ENCODE measurements at regions not wholly inside any gene's neighbourhood (a gene's known extent, or its start where the extent isn't known, plus 50 kb on each side); places are given as distances from the start of the nearest gene placed in this dataset.
"Not testable (repeated sequence)": the region's sequence is repeated elsewhere in the genome, so short reads cannot be mapped to it uniquely, and the experiment has no call there.

- no peak for FAIRE-seq
- no peak for DNase-seq (ENCODE audit: extremely low spot score, insufficient read length, low read depth)
Measured at GRCh38 chr9:33687779-33688178, 107.6 kb upstream of the PRSS3 start.

- FAIRE-seq (no peak), DNase-seq (ENCODE audit: extremely low spot score, insufficient read length, low read depth) (no peak)
Measured at GRCh38 chr9:33690143-33690933, 105.0 kb upstream of the PRSS3 start.

DNA sequence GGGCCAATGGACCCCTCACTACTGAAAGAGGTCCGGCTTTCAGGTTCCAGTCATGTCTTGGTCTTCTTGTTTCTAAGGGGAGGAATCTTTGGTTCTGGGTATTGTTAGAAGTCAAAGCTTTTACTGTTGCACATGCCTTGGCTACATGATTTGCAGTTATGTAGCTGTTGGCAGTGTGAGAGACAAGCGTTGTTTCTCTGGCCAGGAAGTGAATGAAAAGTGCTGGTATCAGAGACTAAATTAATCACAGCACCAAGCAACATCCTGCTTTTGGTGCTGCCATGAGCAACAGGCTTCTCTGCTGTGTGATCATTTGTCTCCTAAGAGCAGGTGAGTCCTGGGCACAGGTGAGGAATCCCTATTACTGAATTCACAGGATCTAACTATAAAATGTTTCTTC lies 100.1 kb upstream of the PRSS3 start:
- FAIRE-seq (no peak), DNase-seq (ENCODE audit: extremely low spot score, insufficient read length, low read depth) (no peak)

- no peak for FAIRE-seq
Measured at GRCh38 chr9:33695856-33696255, 99.5 kb upstream of the PRSS3 start.

DNA sequence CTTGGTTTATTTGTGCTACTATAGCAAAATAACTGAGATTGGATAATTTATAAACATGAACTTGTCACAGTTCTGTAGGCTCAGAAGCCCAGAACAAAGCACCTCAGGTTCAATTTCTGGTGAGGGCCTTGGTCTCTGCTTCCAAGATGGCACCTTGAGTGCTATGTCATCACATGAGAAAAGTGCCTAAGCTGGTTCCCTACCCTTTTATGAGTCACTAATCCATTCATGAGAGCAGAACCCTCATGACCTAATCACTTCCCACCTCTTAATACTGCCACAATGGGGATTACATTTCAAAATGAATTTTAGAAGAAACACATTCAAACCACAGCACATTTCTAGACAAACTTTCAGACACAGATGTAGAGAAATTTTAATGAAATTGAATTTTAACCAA lies 98.2 kb upstream of the PRSS3 start:
- peak; percentile 9 for FAIRE-seq
- no peak for DNase-seq (ENCODE audit: extremely low spot score, insufficient read length, low read depth)

More at GRCh38 chr9:33695856-33696255, 99.5 kb upstream of the PRSS3 start:
- no peak for DNase-seq (ENCODE audit: extremely low spot score, insufficient read length, low read depth)

DNA sequence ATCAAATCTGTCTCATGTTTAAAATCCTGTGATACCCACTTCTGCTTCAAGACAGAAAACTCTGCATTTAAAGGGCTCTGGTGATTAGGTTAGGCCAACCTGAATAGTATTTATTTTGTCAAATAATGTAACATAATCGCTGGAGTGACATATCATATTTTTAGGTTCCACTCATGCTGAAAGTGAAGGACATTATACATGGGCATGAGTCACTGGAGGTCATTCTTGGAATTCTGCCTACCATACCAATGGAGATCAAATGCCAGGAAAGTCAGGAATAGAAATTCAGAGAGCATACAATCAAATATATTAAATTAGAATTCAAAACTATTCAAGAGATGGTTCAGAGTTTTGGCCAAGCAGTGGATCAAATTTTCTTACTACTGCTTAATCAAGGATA lies 97.1 kb upstream of the PRSS3 start:
- FAIRE-seq (no peak), DNase-seq (ENCODE audit: extremely low spot score, insufficient read length, low read depth) (no peak)

- not testable (repeated sequence) for FAIRE-seq; DNase-seq (ENCODE audit: extremely low spot score, insufficient read length, low read depth)
Measured at GRCh38 chr9:33700940-33701339, 94.4 kb upstream of the PRSS3 start.

DNA sequence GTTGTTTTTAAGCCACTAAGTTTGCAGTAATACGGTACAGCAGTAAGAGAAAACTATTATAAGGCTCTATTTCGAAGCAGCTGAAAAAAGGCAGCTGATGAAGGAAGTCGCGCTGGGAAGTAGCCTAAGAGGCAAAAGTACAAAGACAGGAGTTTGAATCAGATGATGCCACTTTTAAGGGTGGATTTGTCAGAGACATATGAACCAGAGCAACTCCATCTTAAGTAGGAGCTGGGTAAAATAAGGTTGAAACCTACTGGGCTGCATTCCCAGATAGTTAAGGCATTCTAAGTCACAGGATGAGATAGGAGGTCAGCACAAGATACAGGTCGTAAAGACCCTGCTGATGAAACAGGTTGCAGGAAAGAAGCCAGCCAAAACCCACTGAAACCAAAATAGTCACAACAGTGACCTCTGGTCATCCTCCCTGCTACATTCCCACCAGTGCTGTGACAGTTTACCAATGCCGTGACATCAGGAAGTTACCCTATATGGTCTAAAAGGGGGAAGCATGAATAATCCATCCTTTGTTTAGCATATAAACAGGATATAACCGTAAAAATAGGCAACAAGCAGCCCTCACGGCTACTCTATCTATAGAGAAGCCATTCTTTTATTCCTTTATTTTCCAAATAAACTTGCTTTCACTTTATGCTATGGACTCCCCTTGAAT lies 91.8 kb upstream of the PRSS3 start:
- DNase-seq (ENCODE audit: extremely low spot score, insufficient read length, low read depth) = no peak
- FAIRE-seq = no peak

- not testable (repeated sequence) for DNase-seq (ENCODE audit: extremely low spot score, insufficient read length, low read depth); FAIRE-seq
Measured at GRCh38 chr9:33705440-33705839, 89.9 kb upstream of the PRSS3 start.

DNA sequence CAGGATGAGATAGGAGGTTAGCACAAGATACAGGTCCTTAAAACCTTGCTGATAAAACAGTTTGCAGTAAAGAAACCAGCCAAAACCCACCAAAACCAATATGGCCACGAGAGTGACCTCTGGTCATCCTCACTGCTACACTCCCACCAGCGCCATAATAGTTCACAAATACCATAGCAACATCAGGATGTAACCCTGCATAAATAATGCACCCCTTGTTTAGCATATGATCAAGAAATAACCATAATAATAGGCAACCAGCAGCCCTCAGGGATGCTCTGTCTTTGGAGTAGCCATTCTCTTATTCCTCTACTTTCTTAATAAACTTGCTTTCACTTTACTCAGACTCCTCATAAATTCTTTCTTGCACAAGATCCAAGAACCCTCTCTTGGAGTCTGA lies 86.9 kb upstream of the PRSS3 start:
- DNase-seq (ENCODE audit: extremely low spot score, insufficient read length, low read depth) (no peak), FAIRE-seq (no peak)

- FAIRE-seq = no peak
- no peak for DNase-seq (ENCODE audit: extremely low spot score, insufficient read length, low read depth)
Measured at GRCh38 chr9:33709269-33709668, 86.1 kb upstream of the PRSS3 start.

- not testable (repeated sequence) for FAIRE-seq; DNase-seq (ENCODE audit: extremely low spot score, insufficient read length, low read depth)
Measured at GRCh38 chr9:33711418-33711817, 83.9 kb upstream of the PRSS3 start.

DNA sequence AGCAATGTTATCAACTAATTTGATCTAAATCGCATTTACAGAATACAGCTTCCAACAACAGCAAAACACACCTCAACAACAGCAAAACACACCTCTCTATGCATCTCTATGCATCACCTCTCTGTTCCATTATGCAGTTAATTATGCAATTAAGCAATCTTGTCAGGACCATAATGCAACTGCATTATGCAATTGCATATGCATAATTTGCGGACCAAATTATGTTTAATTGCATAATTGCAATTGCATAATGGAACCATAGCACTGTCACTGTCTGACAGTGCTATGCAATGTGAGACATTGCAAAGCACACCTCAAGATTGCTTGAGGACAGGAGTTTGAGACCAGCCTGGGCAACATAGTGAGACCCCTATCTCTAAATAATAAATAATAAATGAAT lies 80.4 kb upstream of the PRSS3 start:
- no peak for DNase-seq (ENCODE audit: extremely low spot score, insufficient read length, low read depth)
- FAIRE-seq = no peak

DNA sequence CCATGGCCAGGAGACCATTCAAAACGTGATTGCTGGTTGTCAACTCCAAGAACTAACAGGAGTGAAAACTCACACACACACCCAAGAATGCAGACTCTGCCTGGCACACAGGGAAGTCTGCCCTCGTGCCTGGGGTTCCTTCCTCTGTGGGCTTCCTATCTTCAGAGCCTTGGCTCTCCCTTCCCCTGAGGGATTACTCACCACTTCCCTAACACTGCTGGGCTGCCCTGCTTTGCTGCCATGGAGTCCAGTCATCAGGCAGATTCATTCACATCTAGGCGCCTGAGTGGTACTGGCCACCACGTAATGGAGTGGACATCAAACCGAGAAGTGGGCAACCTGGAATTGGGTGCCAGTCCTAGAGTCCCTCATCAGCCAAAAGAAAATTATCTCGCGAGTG lies 76.4 kb upstream of the PRSS3 start:
- no peak for FAIRE-seq
- no peak for DNase-seq (ENCODE audit: extremely low spot score, insufficient read length, low read depth)

GRCh38 chr9:33719581-33720374 lies 75.6 kb upstream of the PRSS3 start:
- DNase-seq (ENCODE audit: extremely low spot score, insufficient read length, low read depth) (no peak), FAIRE-seq (peak; percentile 18)

DNA sequence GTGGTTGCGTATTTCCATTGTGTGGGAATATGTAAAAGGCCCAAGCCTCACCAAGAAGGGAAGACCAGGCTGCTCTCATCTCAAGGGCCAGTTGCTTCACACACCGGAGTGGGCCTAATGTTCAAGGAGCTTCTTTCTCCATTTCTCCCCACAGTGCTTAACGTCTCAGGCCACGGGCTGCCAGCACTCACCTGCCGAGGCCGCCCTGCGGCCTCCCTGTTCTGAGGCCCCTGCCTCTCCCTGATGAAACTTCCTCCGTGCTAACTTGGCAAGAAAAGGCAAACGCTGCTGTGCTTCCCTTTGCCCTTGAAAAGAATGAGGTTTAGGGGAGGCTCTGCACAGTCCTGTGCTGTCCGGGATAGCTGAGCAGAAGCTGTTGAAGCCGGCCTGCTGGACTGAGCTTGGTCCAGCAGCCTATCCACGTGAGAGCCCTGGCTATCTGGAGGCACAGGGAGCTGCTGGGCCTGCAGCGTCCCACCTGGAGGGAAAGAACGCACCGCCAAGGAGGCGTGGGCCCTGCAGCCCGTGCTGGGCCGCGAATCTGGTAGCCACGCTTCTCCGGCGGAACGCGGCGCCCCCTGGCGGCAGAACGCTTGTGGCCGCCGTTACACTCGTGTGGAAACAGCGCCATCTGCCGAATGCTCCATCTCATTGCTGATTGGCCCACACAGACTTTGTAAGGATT lies 73.5 kb upstream of the PRSS3 start:
- DNase-seq (ENCODE audit: extremely low spot score, insufficient read length, low read depth) (peak; percentile 63), FAIRE-seq (peak; percentile 86)

DNA sequence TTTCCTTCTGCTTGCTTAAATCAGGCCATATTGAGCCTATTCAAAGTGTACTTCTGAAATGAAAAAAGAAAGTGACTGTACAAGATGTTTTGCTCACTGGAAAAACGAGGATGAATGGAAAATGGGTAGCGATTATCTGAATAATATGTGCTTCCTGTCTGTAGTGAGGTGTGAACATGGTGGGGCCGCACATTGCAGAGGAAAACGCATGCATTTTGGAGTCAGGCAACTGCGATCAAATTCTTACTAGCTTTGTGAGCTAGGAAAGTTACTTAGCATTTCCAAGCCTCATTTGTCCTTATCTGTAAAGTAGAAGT lies 73.0 kb upstream of the PRSS3 start:
- DNase-seq (ENCODE audit: extremely low spot score, insufficient read length, low read depth) = no peak
- FAIRE-seq = no peak

DNA sequence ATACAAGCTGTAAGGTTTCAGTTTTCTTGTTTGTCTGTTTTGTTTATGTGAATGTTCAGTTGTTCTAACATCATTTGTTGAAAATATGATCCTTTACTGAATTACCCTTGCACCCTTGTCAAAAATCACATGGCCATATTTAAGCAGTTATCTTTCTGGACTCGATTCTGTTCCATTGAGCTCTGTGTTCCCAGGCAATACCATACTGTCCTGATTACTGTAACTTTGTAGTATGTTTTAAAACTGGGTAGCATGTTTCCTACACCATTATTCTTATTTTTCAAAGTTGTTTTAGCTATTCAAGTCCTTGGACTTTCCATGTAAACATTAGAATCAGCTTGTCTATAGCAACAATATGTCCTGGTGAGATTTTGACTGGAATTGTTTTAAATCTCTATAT lies 66.7 kb upstream of the PRSS3 start:
- peak; percentile 57 for FAIRE-seq
- DNase-seq (ENCODE audit: extremely low spot score, insufficient read length, low read depth) = no peak

DNA sequence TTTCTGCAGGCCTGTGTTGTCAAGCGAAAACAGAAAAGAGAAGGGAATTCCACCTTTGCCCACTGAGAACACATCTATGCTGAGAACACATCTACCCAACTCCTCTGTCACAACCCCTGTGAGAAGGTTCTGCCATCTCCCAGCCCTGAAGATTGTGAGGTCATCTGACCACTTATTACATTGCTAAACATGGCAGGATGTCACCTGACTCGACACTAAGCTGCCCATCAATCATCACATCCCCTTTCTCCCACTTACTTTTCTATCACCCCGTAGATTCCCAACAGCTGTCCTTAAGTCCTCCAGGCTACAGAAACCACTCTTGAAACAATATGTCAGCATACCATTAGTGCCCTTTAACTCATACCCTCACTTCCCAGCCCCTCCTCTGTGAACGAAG lies 64.2 kb upstream of the PRSS3 start:
- no peak for FAIRE-seq
- DNase-seq (ENCODE audit: extremely low spot score, insufficient read length, low read depth) = no peak

- no peak for DNase-seq (ENCODE audit: extremely low spot score, insufficient read length, low read depth)
- no peak for FAIRE-seq
Measured at GRCh38 chr9:33731625-33732024, 63.7 kb upstream of the PRSS3 start.
